Spinal cord (tissue), 9 donors: ENCODE measurements at regions not wholly inside any gene's neighbourhood (a gene's known extent, or its start where the extent isn't known, plus 50 kb on each side); places are given as distances from the start of the nearest gene placed in this dataset.
A peak's percentile ranks its signal among the peaks of the same experiment; 100 is the strongest.

ENCODE experiments used
- DNase-seq, 6 donors: peaks; one replicate each; pipeline versions ENCODE4 v3.0.0 to v3.0.0-alpha.2; 2013 to 2015; ENCODE audit warnings: low spot score in 6 of 6, low read depth in 4 of 6
- H3K27ac ChIP-seq: one replicate; pipeline ENCODE4 v1.5.1; 2013; ENCODE audit warnings: low read depth, low read length, control low read depth
- H3K27me3 ChIP-seq: one replicate; pipeline ENCODE4 v1.6.1; 2013; ENCODE audit warnings: low read length; ENCODE audit not compliant: control insufficient read depth, insufficient read depth
- H3K36me3 ChIP-seq: one replicate; pipeline ENCODE4 v1.6.1; 2013; ENCODE audit warnings: low read length; ENCODE audit not compliant: control insufficient read depth, insufficient read depth
- H3K4me1 ChIP-seq: one replicate; pipeline ENCODE4 v1.6.1; 2013; ENCODE audit warnings: low read length; ENCODE audit not compliant: control insufficient read depth, insufficient read depth
- H3K4me3 ChIP-seq: one replicate; pipeline ENCODE4 v1.5.1; 2013; ENCODE audit warnings: low read depth, low read length, control low read depth
- H3K9me3 ChIP-seq: one replicate; pipeline ENCODE4 v1.6.1; 2013; ENCODE audit warnings: low read length; ENCODE audit not compliant: control insufficient read depth, insufficient read depth
- WGBS: methylation state at CpG from one replicate; pipeline ENCODE4 v1.1.5; 2013; ENCODE audit warnings: missing lambda C conversion rate; ENCODE audit not compliant: insufficient coverage; 5-methylcytosine and 5-hydroxymethylcytosine counted together
- donor health status: healthy.

GRCh38 chr3:76754247-76754646, 285.7 kb upstream of the ROBO2 start:
- H3K36me3 ChIP-seq: no peaks in the 10 kb centered on the region
- WGBS: no CpG with 5 or more reads among the region's 5 CpGs
- no peaks in the 10 kb centered on the region for H3K4me1 ChIP-seq
- no peak overlapping the region for H3K4me3 ChIP-seq
- H3K27me3 ChIP-seq: no peaks in the 10 kb centered on the region
- peak in 1 of 6 donors; percentile 43 for DNase-seq
- H3K9me3 ChIP-seq: no peaks in the 10 kb centered on the region
- H3K27ac ChIP-seq: no peak overlapping the region

GRCh38 chr3:76756577-76756976, 283.3 kb upstream of the ROBO2 start:
- WGBS: 86% methylated on average over 5 of the region's 8 CpGs
- Histone ChIP-seq H3K36me3 (no peaks in the 10 kb centered on the region), H3K9me3 (no peaks in the 10 kb centered on the region), H3K4me1 (no peaks in the 10 kb centered on the region), H3K4me3 (no peak overlapping the region), H3K27me3 (no peaks in the 10 kb centered on the region), H3K27ac (no peak overlapping the region)
- no peak for DNase-seq

- no peaks in the 10 kb centered on the region for H3K27me3 ChIP-seq
- no peak overlapping the region for H3K27ac ChIP-seq
- no peaks in the 10 kb centered on the region for H3K9me3 ChIP-seq
- H3K4me3 ChIP-seq: no peak overlapping the region
- H3K36me3 ChIP-seq: no peaks in the 10 kb centered on the region
- DNase-seq: no peak
- no peaks in the 10 kb centered on the region for H3K4me1 ChIP-seq
- no CpG with 5 or more reads among the region's 3 CpGs for WGBS
These were observed 279.6 kb upstream of the ROBO2 start for GRCh38 chr3:76760336-76760735.

- no peaks in the 10 kb centered on the region for H3K9me3 ChIP-seq
- no peak overlapping the region for H3K4me3 ChIP-seq
- H3K4me1 ChIP-seq: no peaks in the 10 kb centered on the region
- H3K27me3 ChIP-seq: no peaks in the 10 kb centered on the region
- H3K27ac ChIP-seq: no peak overlapping the region
- no peaks in the 10 kb centered on the region for H3K36me3 ChIP-seq
- no peak for DNase-seq
- WGBS: 70% methylated on average over 5 of the region's 5 CpGs
These were observed 274.4 kb upstream of the ROBO2 start for GRCh38 chr3:76765511-76765910.

GRCh38 chr3:76768912-76769311, 271.0 kb upstream of the ROBO2 start:
- H3K27me3 ChIP-seq: no peaks in the 10 kb centered on the region
- no peaks in the 10 kb centered on the region for H3K9me3 ChIP-seq
- no peaks in the 10 kb centered on the region for H3K36me3 ChIP-seq
- H3K4me1 ChIP-seq: no peaks in the 10 kb centered on the region
- DNase-seq: no peak
- H3K27ac ChIP-seq: no peak overlapping the region
- no CpG with 5 or more reads among the region's 4 CpGs for WGBS
- no peak overlapping the region for H3K4me3 ChIP-seq

- H3K27me3 ChIP-seq: no peaks in the 10 kb centered on the region
- WGBS: no CpG with 5 or more reads among the region's 3 CpGs
- H3K4me1 ChIP-seq: no peaks in the 10 kb centered on the region
- peak in 1 of 6 donors; percentile 62 for DNase-seq
- H3K4me3 ChIP-seq: no peak overlapping the region
- H3K36me3 ChIP-seq: no peaks in the 10 kb centered on the region
- H3K9me3 ChIP-seq: no peaks in the 10 kb centered on the region
- no peak overlapping the region for H3K27ac ChIP-seq
These were observed 263.0 kb upstream of the ROBO2 start for GRCh38 chr3:76776927-76777326.

- no peak overlapping the region for H3K27ac ChIP-seq
- H3K4me3 ChIP-seq: no peak overlapping the region
- no peaks in the 10 kb centered on the region for H3K9me3 ChIP-seq
- DNase-seq: no peak
- H3K27me3 ChIP-seq: no peaks in the 10 kb centered on the region
- H3K4me1 ChIP-seq: no peaks in the 10 kb centered on the region
- H3K36me3 ChIP-seq: no peaks in the 10 kb centered on the region
These were observed 251.7 kb upstream of the ROBO2 start for GRCh38 chr3:76788206-76788605.

GRCh38 chr3:76789237-76789636, 250.7 kb upstream of the ROBO2 start:
- Histone ChIP-seq H3K27me3 (no peaks in the 10 kb centered on the region), H3K36me3 (no peaks in the 10 kb centered on the region), H3K4me3 (no peak overlapping the region), H3K27ac (no peak overlapping the region), H3K9me3 (no peaks in the 10 kb centered on the region), H3K4me1 (no peaks in the 10 kb centered on the region)
- 30% methylated on average over 3 of the region's 4 CpGs for WGBS
- DNase-seq: peak in 2 of 6 donors; percentile 2 to 83

- DNase-seq: no peak
- no peaks in the 10 kb centered on the region for H3K4me1 ChIP-seq
- no peaks in the 10 kb centered on the region for H3K27me3 ChIP-seq
- no CpG with 5 or more reads among the region's 1 CpG for WGBS
- no peaks in the 10 kb centered on the region for H3K9me3 ChIP-seq
- no peak overlapping the region for H3K27ac ChIP-seq
- H3K36me3 ChIP-seq: no peaks in the 10 kb centered on the region
- no peak overlapping the region for H3K4me3 ChIP-seq
These were observed 228.5 kb upstream of the ROBO2 start for GRCh38 chr3:76811418-76811817.

GRCh38 chr3:76812649-76813242, 227.2 kb upstream of the ROBO2 start:
- no peak overlapping the region for H3K27ac ChIP-seq
- H3K4me3 ChIP-seq: no peak overlapping the region
- no peaks in the 10 kb centered on the region for H3K36me3 ChIP-seq
- DNase-seq: peak in 1 of 6 donors; percentile 14
- no peaks in the 10 kb centered on the region for H3K4me1 ChIP-seq
- WGBS: no CpG with 5 or more reads among the region's 2 CpGs
- H3K9me3 ChIP-seq: no peaks in the 10 kb centered on the region
- no peaks in the 10 kb centered on the region for H3K27me3 ChIP-seq
